ENCODE measurements at regions not wholly inside any gene's neighbourhood (a gene's known extent, or its start where the extent isn't known, plus 50 kb on each side); places are given as distances from the start of the nearest gene placed in this dataset.

DNA sequence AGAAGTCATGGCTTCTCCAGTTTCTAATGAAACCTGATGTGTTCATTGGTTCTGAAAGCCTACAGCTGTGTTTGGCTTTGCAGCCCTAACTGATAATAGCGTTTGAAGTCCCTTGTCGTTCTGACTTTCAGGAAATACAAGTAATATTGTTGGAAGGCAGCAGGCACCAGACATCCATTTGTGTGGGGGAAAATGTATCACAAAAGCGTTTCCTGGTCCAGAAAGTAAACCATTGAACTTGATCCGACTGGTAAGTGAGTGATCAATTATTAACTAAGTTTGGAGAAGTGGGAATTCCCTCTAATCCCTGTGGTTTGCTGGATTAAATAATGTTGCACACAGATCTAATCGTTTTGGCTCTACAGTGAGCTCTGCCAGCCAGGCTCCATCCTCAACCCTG, 77.3 kb upstream of the LTA4H start:
- no peaks in the 10 kb centered on the region for H3K27me3 ChIP-seq (ENCODE audit: insufficient read depth)
- WGBS (ENCODE audit: low lambda C conversion rate), result 33% methylated on average over 5 of the region's 5 CpGs
- no peak overlapping the region for H3K27ac ChIP-seq (ENCODE audit: low read depth in 2 of 2, low read length in 1 of 2)
- no peaks in the 10 kb centered on the region for H3K9me3 ChIP-seq
- ChIA-PET POLR2A (no interaction called here), CTCF (no interaction called here)
- no peak overlapping the region for H3K4me3 ChIP-seq (ENCODE audit: low read depth in 2 of 2, low read length in 1 of 2)
- no peaks in the 10 kb centered on the region for H3F3A ChIP-seq (replicated peaks; ENCODE audit: insufficient read depth)
- H3K9me2 ChIP-seq, result no peaks in the 10 kb centered on the region
- H3K4me2 ChIP-seq, result no peak overlapping the region
- no peaks in the 10 kb centered on the region; a peak in 1 of 4 replicates for H3K4me1 ChIP-seq (ENCODE audit: control insufficient read depth in 1 of 2, insufficient read depth in 2 of 2, low read depth in 1 of 2, low read length in 1 of 2)
- no peak for DNase-seq
- H2AFZ ChIP-seq (ENCODE audit: low read depth), result no peak overlapping the region
- no peak overlapping the region for H3K9ac ChIP-seq
- no peak for TF ChIP-seq TCF12 (IDR thresholded peaks at IDR 0.05)
- no peak for TF ChIP-seq MAX (IDR thresholded peaks at IDR 0.05; ENCODE audit: low read depth)
- TF ChIP-seq, protein P1, sequence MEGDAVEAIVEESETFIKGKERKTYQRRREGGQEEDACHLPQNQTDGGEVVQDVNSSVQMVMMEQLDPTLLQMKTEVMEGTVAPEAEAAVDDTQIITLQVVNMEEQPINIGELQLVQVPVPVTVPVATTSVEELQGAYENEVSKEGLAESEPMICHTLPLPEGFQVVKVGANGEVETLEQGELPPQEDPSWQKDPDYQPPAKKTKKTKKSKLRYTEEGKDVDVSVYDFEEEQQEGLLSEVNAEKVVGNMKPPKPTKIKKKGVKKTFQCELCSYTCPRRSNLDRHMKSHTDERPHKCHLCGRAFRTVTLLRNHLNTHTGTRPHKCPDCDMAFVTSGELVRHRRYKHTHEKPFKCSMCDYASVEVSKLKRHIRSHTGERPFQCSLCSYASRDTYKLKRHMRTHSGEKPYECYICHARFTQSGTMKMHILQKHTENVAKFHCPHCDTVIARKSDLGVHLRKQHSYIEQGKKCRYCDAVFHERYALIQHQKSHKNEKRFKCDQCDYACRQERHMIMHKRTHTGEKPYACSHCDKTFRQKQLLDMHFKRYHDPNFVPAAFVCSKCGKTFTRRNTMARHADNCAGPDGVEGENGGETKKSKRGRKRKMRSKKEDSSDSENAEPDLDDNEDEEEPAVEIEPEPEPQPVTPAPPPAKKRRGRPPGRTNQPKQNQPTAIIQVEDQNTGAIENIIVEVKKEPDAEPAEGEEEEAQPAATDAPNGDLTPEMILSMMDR (IDR thresholded peaks at IDR 0.05), result no peak
- TF ChIP-seq, protein P2, sequence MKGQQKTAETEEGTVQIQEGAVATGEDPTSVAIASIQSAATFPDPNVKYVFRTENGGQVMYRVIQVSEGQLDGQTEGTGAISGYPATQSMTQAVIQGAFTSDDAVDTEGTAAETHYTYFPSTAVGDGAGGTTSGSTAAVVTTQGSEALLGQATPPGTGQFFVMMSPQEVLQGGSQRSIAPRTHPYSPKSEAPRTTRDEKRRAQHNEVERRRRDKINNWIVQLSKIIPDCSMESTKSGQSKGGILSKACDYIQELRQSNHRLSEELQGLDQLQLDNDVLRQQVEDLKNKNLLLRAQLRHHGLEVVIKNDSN (IDR thresholded peaks at IDR 0.05; ENCODE audit: borderline replicate concordance, low read depth), result no peak
- TF ChIP-seq, protein P3, sequence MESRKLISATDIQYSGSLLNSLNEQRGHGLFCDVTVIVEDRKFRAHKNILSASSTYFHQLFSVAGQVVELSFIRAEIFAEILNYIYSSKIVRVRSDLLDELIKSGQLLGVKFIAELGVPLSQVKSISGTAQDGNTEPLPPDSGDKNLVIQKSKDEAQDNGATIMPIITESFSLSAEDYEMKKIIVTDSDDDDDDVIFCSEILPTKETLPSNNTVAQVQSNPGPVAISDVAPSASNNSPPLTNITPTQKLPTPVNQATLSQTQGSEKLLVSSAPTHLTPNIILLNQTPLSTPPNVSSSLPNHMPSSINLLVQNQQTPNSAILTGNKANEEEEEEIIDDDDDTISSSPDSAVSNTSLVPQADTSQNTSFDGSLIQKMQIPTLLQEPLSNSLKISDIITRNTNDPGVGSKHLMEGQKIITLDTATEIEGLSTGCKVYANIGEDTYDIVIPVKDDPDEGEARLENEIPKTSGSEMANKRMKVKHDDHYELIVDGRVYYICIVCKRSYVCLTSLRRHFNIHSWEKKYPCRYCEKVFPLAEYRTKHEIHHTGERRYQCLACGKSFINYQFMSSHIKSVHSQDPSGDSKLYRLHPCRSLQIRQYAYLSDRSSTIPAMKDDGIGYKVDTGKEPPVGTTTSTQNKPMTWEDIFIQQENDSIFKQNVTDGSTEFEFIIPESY (IDR thresholded peaks at IDR 0.05; ENCODE audit: borderline replicate concordance, low read depth), result no peak
- no peak for TF ChIP-seq FOXM1 (IDR thresholded peaks at IDR 0.05; ENCODE audit: low read depth)
- TF ChIP-seq, protein P4, sequence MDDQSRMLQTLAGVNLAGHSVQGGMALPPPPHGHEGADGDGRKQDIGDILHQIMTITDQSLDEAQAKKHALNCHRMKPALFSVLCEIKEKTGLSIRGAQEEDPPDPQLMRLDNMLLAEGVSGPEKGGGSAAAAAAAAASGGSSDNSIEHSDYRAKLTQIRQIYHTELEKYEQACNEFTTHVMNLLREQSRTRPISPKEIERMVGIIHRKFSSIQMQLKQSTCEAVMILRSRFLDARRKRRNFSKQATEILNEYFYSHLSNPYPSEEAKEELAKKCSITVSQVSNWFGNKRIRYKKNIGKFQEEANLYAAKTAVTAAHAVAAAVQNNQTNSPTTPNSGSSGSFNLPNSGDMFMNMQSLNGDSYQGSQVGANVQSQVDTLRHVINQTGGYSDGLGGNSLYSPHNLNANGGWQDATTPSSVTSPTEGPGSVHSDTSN (IDR thresholded peaks at IDR 0.05), result no peak
- no peak for TF ChIP-seq ELF1 (IDR thresholded peaks at IDR 0.05)
- no peak for TF ChIP-seq YY1 (IDR thresholded peaks at IDR 0.05; ENCODE audit: low read depth)
- TF ChIP-seq CHD2 (IDR thresholded peaks at IDR 0.05; ENCODE audit: low read length, partially characterized antibody), result no peak
- no peak for TF ChIP-seq RXRA (IDR thresholded peaks at IDR 0.05; ENCODE audit: borderline replicate concordance, low read depth)
- no peak for TF ChIP-seq TEAD4 (IDR thresholded peaks at IDR 0.05; ENCODE audit: borderline replicate concordance, insufficient read depth)
- no peak for TF ChIP-seq TAF1 (IDR thresholded peaks at IDR 0.05; ENCODE audit: borderline replicate concordance, low read depth, low read length)
- no peak for TF ChIP-seq MXI1 (IDR thresholded peaks at IDR 0.05; ENCODE audit: low read depth, low read length)
- no peak for TF ChIP-seq JUND (IDR thresholded peaks at IDR 0.05)
- no peak for TF ChIP-seq RAD21 (IDR thresholded peaks at IDR 0.05; ENCODE audit: low read length)
- H4K20me1 ChIP-seq (ENCODE audit: insufficient read depth), result no peaks in the 10 kb centered on the region
- no peaks in the 10 kb centered on the region for H3K36me3 ChIP-seq (replicated peaks in 1 of 2; ENCODE audit: control insufficient read depth in 1 of 2, insufficient read depth in 2 of 2, low read length in 1 of 2)
- H3K79me2 ChIP-seq (ENCODE audit: insufficient read depth), result no peaks in the 10 kb centered on the region
